ENCODE measurements at regions not wholly inside any gene's neighbourhood (a gene's known extent, or its start where the extent isn't known, plus 50 kb on each side); places are given as distances from the start of the nearest gene placed in this dataset.

DNA sequence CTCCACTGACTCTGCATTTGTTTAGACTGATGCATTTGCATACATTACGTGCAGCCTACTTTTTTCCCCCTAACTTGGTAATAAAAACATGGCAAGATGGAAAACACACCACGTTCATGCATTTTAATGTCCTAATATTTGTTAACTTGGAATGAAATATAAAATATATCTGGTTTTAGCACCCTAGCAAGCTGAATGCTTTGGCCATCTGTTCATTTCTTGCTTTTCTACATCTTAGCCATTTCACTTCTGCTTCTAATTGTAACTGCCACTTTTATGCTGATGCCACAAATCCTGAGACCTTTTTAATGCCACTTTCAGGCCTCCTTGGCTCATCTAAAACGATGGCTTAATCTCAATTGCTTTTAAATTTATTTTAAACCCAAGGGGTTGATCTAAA lies 177.7 kb upstream of the RASSF8 start:
- no peak overlapping the region for H3K4me3 ChIP-seq
- no peaks in the 10 kb centered on the region for H3K36me3 ChIP-seq
- WGBS, 5 donors = 76 to 92% (median 79%) methylated on average over 3 of the region's 3 CpGs
- DNase-seq = no peak
- TF ChIP-seq POLR2AphosphoS5 (IDR thresholded peaks at IDR 0.05) = no peak
- TF ChIP-seq CTCF (IDR thresholded peaks at IDR 0.05 in 8 of 11, conservative IDR thresholded peaks at IDR 0.05 in 3 of 11) = no peak
- no peak for TF ChIP-seq POLR2A (IDR thresholded peaks at IDR 0.05)
- H3K9me3 ChIP-seq = no peaks in the 10 kb centered on the region
- intact Hi-C loops (cut with DNase I; ENCODE audit: low total_unique reads) = no loop called here
- no peak overlapping the region for H3K27ac ChIP-seq
- no peaks in the 10 kb centered on the region for H3K4me1 ChIP-seq
- peaks cover 0 to 3% (median 0%) of the 10 kb centered on the region in 7 donors for H3K27me3 ChIP-seq (replicated peaks in 1 of 7)

DNA sequence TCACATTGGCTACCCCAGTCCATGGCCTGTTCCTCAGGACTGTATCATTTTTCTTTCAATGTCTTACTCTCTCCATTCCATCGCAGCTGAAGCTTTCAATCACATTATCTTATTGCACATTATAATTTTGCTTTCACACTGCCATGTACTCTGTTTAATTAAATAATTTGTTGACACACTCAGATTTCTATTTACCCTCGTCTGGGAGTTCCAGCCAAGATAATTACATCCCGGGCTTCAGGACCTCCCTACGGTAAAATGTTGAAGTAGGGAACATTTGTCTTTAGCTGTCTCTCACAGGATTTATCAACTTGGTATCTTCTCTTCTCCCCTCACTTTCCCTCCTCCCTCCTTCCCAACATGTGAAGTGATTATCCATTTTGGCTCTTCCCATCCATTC lies 177.2 kb upstream of the RASSF8 start:
- Histone ChIP-seq H3K4me3 (no peak overlapping the region), H3K27ac (no peak overlapping the region), H3K9me3 (no peaks in the 10 kb centered on the region), H3K4me1 (no peaks in the 10 kb centered on the region), H3K27me3 (replicated peaks in 1 of 7) (peaks cover 0 to 3% (median 0%) of the 10 kb centered on the region in 7 donors), H3K36me3 (no peaks in the 10 kb centered on the region)
- DNase-seq = no peak
- intact Hi-C loops (cut with DNase I; ENCODE audit: low total_unique reads) = no loop called here
- TF ChIP-seq POLR2AphosphoS5 (IDR thresholded peaks at IDR 0.05) (no peak), POLR2A (IDR thresholded peaks at IDR 0.05) (no peak), CTCF (IDR thresholded peaks at IDR 0.05 in 8 of 11, conservative IDR thresholded peaks at IDR 0.05 in 3 of 11) (no peak)
- 86 to 94% (median 92%) methylated on average over 4 of the region's 4 CpGs for WGBS, 5 donors

DNA sequence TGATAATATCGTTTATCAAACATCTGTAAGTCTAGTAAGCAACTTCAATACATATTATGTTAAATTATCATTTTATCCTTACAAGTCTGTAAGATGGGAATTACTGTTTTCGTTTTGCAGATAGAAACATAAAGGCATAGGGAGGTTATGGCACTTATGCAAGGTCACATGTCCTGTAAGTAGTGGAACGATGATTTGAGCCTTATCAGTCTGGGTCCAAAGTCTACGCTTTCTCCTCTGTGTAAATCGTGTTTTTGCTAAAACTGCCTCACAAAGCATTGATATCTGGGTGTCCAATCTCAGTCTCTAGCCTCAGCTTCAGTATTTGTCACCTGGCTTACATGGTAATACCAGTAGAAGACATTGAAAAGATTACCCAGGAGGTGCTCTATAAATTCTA lies 174.9 kb upstream of the RASSF8 start:
- DNase-seq = no peak
- peaks cover 0 to 3% (median 0%) of the 10 kb centered on the region in 7 donors for H3K27me3 ChIP-seq (replicated peaks in 1 of 7)
- H3K27ac ChIP-seq = no peak overlapping the region
- intact Hi-C loops (cut with DNase I; ENCODE audit: low total_unique reads) = no loop called here
- no peak overlapping the region for H3K4me3 ChIP-seq
- no peaks in the 10 kb centered on the region for H3K4me1 ChIP-seq
- no peak for TF ChIP-seq POLR2AphosphoS5 (IDR thresholded peaks at IDR 0.05)
- TF ChIP-seq POLR2A (IDR thresholded peaks at IDR 0.05) = no peak
- TF ChIP-seq CTCF (IDR thresholded peaks at IDR 0.05 in 8 of 11, conservative IDR thresholded peaks at IDR 0.05 in 3 of 11) = no peak
- H3K36me3 ChIP-seq = no peaks in the 10 kb centered on the region
- H3K9me3 ChIP-seq = no peaks in the 10 kb centered on the region
- WGBS, 5 donors = 83 to 92% (median 84%) methylated on average over 5 of the region's 5 CpGs

DNA sequence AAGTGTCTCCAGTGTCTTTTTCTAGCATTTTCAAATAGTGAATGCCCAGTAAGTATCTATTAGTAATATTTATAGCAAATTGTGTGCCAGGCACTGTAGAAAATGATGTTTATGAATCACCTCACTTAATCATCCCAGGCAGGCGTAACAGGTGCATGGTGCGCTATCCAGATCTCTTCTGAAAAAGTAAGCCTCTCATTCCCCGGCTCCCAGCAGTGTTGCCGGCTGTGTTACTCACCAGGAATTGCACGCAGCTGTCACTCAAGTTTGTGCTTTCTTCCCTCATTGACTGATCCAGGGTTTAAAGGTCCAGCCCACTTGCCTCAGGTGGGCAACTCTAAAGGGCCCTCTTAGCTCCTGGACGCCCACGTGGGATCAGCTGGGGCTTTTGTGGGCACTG lies 173.8 kb upstream of the RASSF8 start:
- DNase-seq = no peak
- TF ChIP-seq POLR2AphosphoS5 (IDR thresholded peaks at IDR 0.05) = no peak
- TF ChIP-seq CTCF (IDR thresholded peaks at IDR 0.05 in 8 of 11, conservative IDR thresholded peaks at IDR 0.05 in 3 of 11) = no peak
- TF ChIP-seq POLR2A (IDR thresholded peaks at IDR 0.05) = no peak
- Histone ChIP-seq H3K27me3 (replicated peaks in 1 of 7) (peaks cover 0 to 3% (median 0%) of the 10 kb centered on the region in 7 donors), H3K27ac (no peak overlapping the region), H3K4me3 (no peak overlapping the region), H3K4me1 (no peaks in the 10 kb centered on the region), H3K9me3 (no peaks in the 10 kb centered on the region), H3K36me3 (no peaks in the 10 kb centered on the region)
- WGBS, 5 donors = 90 to 96% (median 93%) methylated on average over 7 of the region's 7 CpGs
- intact Hi-C loops (cut with DNase I; ENCODE audit: low total_unique reads) = no loop called here

Data from spleen (tissue), 11 donors.